DMS79 (cell line): ENCODE measurements at regions not wholly inside any gene's neighbourhood (a gene's known extent, or its start where the extent isn't known, plus 50 kb on each side); places are given as distances from the start of the nearest gene placed in this dataset.

ENCODE experiments used
- DNase-seq: peaks from one replicate; lab custom pipeline; 2025; lab: John Stamatoyannopoulos, UW

GRCh38 chr4:153138736-153139135 is 65.5 kb upstream of the TRIM2 start:
- DNase-seq, result no peak

DNA sequence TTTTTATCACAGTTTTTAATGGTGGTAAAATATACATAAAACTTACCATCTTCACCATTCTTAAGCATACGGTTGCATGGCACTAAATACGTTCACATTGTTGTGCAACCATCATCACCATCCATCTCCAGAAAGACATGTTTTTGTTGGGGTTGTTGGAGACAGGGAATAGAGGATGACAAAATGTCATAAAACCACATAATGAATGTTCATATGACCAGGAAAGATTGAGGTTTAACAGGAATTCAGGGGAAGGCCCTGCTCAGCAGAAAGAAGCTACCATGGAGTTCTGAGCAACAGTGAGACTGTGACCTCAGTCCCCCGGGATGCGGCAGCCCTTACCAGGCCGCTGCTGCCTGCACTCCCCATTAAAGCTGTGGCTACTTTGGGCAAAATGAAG is 63.9 kb upstream of the TRIM2 start:
- no peak for DNase-seq

DNA sequence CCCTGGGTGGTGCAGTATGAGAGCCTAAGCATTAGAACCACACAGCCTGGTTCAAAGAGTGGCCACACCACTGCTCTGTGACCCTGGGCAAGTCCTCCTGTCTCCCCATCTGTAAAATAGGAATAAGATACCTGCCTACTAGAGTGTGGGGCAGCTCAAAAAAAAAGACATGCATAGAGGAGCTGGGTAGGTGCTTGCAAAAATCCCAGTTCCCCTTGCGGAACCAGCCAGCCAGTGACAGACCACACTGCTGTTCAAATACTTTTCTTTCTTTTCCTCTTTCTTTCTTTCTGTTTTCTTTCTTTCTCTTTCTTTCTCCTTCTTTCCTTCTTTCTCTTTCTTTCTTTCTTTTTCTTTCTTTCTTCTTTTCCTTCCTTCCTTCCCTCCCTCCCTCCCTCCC is 63.0 kb upstream of the TRIM2 start:
- DNase-seq, result no peak

DNA sequence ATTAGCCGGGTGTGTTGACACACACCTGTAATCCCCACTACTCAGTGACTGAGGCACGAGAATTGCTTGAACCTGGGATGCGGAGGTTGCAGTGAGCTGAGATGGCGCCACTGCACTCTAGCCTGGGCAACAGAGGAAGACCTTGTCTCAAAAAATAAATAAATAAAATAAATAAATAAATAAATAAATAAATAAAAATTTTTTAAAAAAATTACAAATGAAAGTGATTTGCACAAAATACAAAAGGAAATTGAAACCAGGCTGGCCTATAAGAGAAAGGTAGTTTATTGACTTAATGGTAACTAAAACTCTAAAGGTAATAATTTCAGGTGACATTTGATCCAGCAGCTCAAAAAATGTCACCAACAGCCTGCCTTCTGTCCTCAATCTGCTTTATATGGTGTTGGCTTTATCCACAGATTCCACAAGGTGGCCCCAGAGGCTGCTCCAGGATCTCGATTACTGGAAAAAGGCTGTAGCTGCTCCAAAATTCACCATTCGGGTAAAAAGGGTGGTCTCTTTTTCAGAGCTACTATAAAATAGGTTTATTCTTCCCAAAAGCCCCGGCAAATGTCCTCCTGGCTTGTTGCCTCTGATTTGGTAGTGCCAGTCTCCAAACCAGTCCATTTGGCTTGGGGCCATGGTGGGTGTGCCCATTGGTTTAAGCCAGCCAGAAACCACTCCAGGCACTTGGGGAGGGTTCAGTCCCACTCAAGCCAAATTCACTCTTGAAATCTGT is 61.4 kb upstream of the TRIM2 start:
- peak; percentile 79 for DNase-seq

GRCh38 chr4:153143527-153144348 is 60.5 kb upstream of the TRIM2 start:
- peak; percentile 61 for DNase-seq

- no peak for DNase-seq
Measured at GRCh38 chr4:153146031-153146430, 58.2 kb upstream of the TRIM2 start.

- no peak for DNase-seq
Measured at GRCh38 chr4:153146961-153147360, 57.3 kb upstream of the TRIM2 start.

DNA sequence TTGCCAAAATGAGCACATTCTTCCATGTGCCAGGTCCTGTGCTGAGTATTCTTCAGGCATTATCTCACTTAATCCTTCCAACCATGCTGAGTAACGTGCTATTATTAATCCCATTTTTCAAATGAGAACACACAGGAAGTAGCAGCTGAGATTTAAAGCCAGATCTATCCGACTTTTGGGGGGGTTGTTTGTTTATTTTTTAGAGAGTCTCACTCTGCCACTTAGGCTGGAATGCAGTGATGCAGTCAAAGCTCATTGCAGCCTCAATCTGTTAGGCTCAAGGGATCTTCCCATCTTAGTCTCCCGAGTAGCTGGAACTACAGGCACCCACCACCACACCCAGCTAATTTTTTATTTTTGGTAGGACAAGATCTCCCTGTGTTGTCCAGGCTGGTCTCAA is 55.5 kb upstream of the TRIM2 start:
- DNase-seq, result no peak

DNA sequence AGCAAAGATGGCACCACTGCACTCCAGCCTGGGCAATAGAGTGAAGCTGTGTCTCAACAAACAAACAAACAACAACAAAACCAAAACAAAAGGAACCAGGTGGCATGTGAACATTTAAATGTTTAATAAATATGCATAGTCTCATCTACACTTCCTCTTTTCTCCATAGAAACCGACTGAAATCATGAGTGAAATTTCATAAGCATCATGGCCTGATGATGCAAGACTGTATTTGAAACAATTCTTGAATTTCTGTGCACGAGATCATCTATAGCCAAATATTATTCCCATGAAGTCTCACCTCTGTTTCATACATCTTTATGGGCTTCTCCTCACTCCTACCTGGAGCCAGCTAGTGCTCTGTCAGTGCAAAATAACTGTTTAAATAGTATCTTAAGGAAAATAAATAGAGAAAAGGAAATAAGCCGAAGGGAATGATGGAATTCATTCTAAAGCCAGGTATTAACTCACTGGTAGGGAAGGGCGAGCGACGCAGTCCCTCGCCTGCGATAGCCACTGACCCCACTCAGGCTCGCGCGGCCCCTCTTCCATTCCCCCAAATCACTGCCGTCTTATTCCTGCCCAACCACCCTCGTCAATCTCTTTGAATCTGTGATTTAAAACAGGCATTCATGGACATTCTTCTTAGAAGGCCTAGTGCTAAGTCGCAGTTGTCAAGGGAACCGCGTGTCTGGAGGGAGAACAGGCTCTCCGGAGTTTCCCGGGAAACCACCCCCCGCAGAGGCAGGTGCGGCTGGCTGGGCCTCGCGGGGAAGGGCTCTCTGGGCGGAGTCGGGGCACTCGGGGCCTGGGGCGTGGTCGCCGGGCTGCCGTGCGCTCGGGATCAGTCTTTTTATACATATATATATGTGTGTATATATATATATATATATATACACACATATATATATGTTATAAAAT is 52.4 kb upstream of the TRIM2 start:
- peak; percentile 64 for DNase-seq

- DNase-seq, result peak; percentile 43
Measured at GRCh38 chr4:153152501-153153338, 51.5 kb upstream of the TRIM2 start.

GRCh38 chr4:153153339-153153871 is 50.8 kb upstream of the TRIM2 start:
- peak; percentile 43 for DNase-seq

- DNase-seq, result peak; percentile 28
Measured at GRCh38 chr4:153154007-153154975, 50.0 kb upstream of the TRIM2 start.
